ENCODE measurements at regions not wholly inside any gene's neighbourhood (a gene's known extent, or its start where the extent isn't known, plus 50 kb on each side); places are given as distances from the start of the nearest gene placed in this dataset.

GRCh38 chr7:39829028-39829427 is 121.0 kb upstream of the CDK13 start:
- TF ChIP-seq CTCF (IDR thresholded peaks at IDR 0.05) (no peak), POLR2A (IDR thresholded peaks at IDR 0.05) (no peak)
